HT1080 (cell line): ENCODE measurements at regions not wholly inside any gene's neighbourhood (a gene's known extent, or its start where the extent isn't known, plus 50 kb on each side); places are given as distances from the start of the nearest gene placed in this dataset.
A peak's percentile ranks its signal among the peaks of the same experiment; 100 is the strongest.
"Not testable (repeated sequence)": the region's sequence is repeated elsewhere in the genome, so short reads cannot be mapped to it uniquely, and the experiment has no call there.

ENCODE experiments used
- DNase-seq: peaks from one replicate; pipeline ENCODE4 v3.0.0-alpha.2; 2015; ENCODE audit warnings: low read depth

GRCh38 chr11:83403691-83404389, 117.7 kb upstream of the CCDC90B start:
- no peak for DNase-seq

GRCh38 chr11:83401506-83402225, 115.5 kb upstream of the CCDC90B start:
- DNase-seq: no peak

- DNase-seq: no peak
These were observed 108.2 kb upstream of the CCDC90B start for GRCh38 chr11:83394331-83394730.

GRCh38 chr11:83392556-83392955, 106.4 kb upstream of the CCDC90B start:
- no peak for DNase-seq

- DNase-seq: no peak
These were observed 103.8 kb upstream of the CCDC90B start for GRCh38 chr11:83389975-83390374.

GRCh38 chr11:83383838-83384237, 97.7 kb upstream of the CCDC90B start:
- DNase-seq: not testable (repeated sequence)

GRCh38 chr11:83374311-83374710, 88.1 kb upstream of the CCDC90B start:
- DNase-seq: no peak

- no peak for DNase-seq
These were observed 85.3 kb upstream of the CCDC90B start for GRCh38 chr11:83371489-83371888.

- DNase-seq: no peak
These were observed 81.6 kb upstream of the CCDC90B start for GRCh38 chr11:83367745-83368144.

GRCh38 chr11:83364500-83365045, 78.4 kb upstream of the CCDC90B start:
- DNase-seq: peak; percentile 44

GRCh38 chr11:83363312-83363711, 77.1 kb upstream of the CCDC90B start:
- DNase-seq: no peak

GRCh38 chr11:83361831-83362230, 75.7 kb upstream of the CCDC90B start:
- no peak for DNase-seq

GRCh38 chr11:83355391-83355790, 69.2 kb upstream of the CCDC90B start:
- no peak for DNase-seq

- DNase-seq: no peak
These were observed 64.0 kb upstream of the CCDC90B start for GRCh38 chr11:83350187-83350586.

GRCh38 chr11:83349296-83349695, 63.1 kb upstream of the CCDC90B start:
- DNase-seq: no peak

GRCh38 chr11:83346706-83347105, 60.5 kb upstream of the CCDC90B start:
- not testable (repeated sequence) for DNase-seq

- DNase-seq: not testable (repeated sequence)
These were observed 58.4 kb upstream of the CCDC90B start for GRCh38 chr11:83344521-83344920.

- DNase-seq: no peak
These were observed 50.8 kb upstream of the CCDC90B start for GRCh38 chr11:83336993-83337392.
